HEK293T (cell line): ENCODE measurements at regions not wholly inside any gene's neighbourhood (a gene's known extent, or its start where the extent isn't known, plus 50 kb on each side); places are given as distances from the start of the nearest gene placed in this dataset.

Source experiments
- ARNT ChIP-seq: fragments of 450-650 bp; IDR thresholded peaks from 2 replicates; pipeline ENCODE4 v1.6.1; 2017; ENCODE audit warnings: mild to moderate bottlenecking
- CTBP1 ChIP-seq: fragments of 450-650 bp; IDR thresholded peaks from 2 replicates; pipeline ENCODE4 v1.6.1; 2016; ENCODE audit warnings: borderline replicate concordance
- ELF4 ChIP-seq: fragments of 450-650 bp; IDR thresholded peaks from 2 replicates; pipeline ENCODE4 v1.6.1; 2017; ENCODE audit warnings: antibody characterized with exemption
- FOXA1 ChIP-seq: fragments of 450-650 bp; IDR thresholded peaks from 2 replicates; pipeline ENCODE4 v1.6.1; 2016; ENCODE audit warnings: mild to moderate bottlenecking
- FOXK2 ChIP-seq: fragments of 450-650 bp; IDR thresholded peaks from 2 replicates; pipeline ENCODE4 v1.6.1; 2016; ENCODE audit warnings: mild to moderate bottlenecking
- FOXM1 ChIP-seq: fragments of 450-650 bp; IDR thresholded peaks from 2 replicates; pipeline ENCODE4 v1.6.1; 2017; ENCODE audit warnings: mild to moderate bottlenecking, borderline replicate concordance
- HDGF ChIP-seq: fragments of 450-650 bp; IDR thresholded peaks from 2 replicates; pipeline ENCODE4 v1.6.1; 2017; ENCODE audit warnings: antibody characterized with exemption, borderline replicate concordance
- LEF1 ChIP-seq: fragments of 450-650 bp; IDR thresholded peaks from 2 replicates; pipeline ENCODE4 v1.6.1; 2017; ENCODE audit warnings: mild to moderate bottlenecking, borderline replicate concordance
- SP1 ChIP-seq: fragments of 450-650 bp; IDR thresholded peaks from 2 replicates; pipeline ENCODE4 v1.6.1; 2017
- TARDBP ChIP-seq: fragments of 450-650 bp; IDR thresholded peaks from 2 replicates; pipeline ENCODE4 v1.6.1; 2016
- TF ChIP-seq, protein P1 (sequence below): fragments of 450-650 bp; IDR thresholded peaks from 2 replicates; pipeline ENCODE4 v1.6.1; 2016

DNA sequence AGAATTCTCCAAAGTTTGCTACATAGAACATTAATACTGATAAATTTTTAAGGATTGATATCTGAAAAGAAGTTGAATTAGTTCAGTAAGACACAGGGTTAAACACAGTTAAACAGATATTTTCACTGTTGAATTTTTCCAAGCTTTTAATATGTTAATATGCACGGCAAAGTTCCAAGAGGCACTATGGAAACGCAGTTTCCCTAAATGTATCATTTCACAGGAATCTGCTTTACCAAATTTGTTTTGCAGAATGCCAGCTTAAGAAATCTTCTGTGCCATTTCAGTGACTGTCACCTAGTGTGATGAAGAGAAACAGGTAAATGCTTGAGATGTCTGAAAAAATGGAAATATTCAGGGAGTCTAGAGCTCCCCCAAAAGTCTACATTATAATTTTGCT lies 395.9 kb upstream of the GRIA3 start:
- TF ChIP-seq CTBP1, result no peak
- no peak for TF ChIP-seq FOXM1
- no peak for TF ChIP-seq ELF4
- no peak for TF ChIP-seq FOXK2
- no peak for TF ChIP-seq SP1
- TF ChIP-seq, protein P1, sequence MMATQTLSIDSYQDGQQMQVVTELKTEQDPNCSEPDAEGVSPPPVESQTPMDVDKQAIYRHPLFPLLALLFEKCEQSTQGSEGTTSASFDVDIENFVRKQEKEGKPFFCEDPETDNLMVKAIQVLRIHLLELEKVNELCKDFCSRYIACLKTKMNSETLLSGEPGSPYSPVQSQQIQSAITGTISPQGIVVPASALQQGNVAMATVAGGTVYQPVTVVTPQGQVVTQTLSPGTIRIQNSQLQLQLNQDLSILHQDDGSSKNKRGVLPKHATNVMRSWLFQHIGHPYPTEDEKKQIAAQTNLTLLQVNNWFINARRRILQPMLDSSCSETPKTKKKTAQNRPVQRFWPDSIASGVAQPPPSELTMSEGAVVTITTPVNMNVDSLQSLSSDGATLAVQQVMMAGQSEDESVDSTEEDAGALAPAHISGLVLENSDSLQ, result no peak
- TF ChIP-seq TARDBP, result no peak
- no peak for TF ChIP-seq HDGF
- TF ChIP-seq ARNT, result no peak
- TF ChIP-seq LEF1, result no peak
- no peak for TF ChIP-seq FOXA1
